ENCODE measurements at regions not wholly inside any gene's neighbourhood (a gene's known extent, or its start where the extent isn't known, plus 50 kb on each side); places are given as distances from the start of the nearest gene placed in this dataset.

GRCh38 chrX:99348256-99348655 is 1061.8 kb downstream of the PCDH19 start:
- H3K27me3 Mint-ChIP-seq (ENCODE audit: unreplicated experiment) = no peaks in the 10 kb centered on the region
- no peaks in the 10 kb centered on the region for H3K36me3 Mint-ChIP-seq (ENCODE audit: unreplicated experiment)
- H3K4me3 Mint-ChIP-seq (ENCODE audit: unreplicated experiment) = no peak overlapping the region
- H3K4me1 Mint-ChIP-seq (ENCODE audit: low read depth, unreplicated experiment) = peaks cover 3% of the 10 kb centered on the region
- DNase-seq = no peak
- H3K27ac Mint-ChIP-seq (ENCODE audit: unreplicated experiment) = no peak overlapping the region
- TF ChIP-seq, protein P1, sequence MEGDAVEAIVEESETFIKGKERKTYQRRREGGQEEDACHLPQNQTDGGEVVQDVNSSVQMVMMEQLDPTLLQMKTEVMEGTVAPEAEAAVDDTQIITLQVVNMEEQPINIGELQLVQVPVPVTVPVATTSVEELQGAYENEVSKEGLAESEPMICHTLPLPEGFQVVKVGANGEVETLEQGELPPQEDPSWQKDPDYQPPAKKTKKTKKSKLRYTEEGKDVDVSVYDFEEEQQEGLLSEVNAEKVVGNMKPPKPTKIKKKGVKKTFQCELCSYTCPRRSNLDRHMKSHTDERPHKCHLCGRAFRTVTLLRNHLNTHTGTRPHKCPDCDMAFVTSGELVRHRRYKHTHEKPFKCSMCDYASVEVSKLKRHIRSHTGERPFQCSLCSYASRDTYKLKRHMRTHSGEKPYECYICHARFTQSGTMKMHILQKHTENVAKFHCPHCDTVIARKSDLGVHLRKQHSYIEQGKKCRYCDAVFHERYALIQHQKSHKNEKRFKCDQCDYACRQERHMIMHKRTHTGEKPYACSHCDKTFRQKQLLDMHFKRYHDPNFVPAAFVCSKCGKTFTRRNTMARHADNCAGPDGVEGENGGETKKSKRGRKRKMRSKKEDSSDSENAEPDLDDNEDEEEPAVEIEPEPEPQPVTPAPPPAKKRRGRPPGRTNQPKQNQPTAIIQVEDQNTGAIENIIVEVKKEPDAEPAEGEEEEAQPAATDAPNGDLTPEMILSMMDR (IDR thresholded peaks at IDR 0.05; ENCODE audit: partially characterized antibody, unreplicated experiment) = no peak
- peaks cover 2% of the 10 kb centered on the region for H3K9me3 Mint-ChIP-seq (ENCODE audit: unreplicated experiment)

DNA sequence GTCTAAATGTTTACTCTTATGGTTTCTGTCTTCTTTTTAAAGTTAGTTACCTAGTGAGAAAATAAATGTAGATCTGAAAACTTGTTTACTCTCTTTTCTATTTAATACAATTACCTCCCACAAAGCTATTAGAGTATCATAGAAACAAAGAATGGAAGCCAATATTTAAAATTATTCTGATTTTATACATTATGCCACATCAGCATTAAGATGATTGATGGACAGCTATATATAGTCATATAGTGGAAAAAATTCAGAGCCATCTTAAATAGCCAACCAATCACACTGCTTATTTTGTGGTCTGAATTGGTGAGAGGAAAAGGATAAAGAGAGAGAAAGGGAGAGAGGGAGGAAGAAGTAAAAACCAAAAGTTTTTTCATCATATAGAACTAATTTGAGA is 1101.8 kb downstream of the PCDH19 start:
- DNase-seq = no peak
- Mint-ChIP-seq H3K4me1 (ENCODE audit: low read depth, unreplicated experiment) (peaks cover 3% of the 10 kb centered on the region), H3K27ac (ENCODE audit: unreplicated experiment) (no peak overlapping the region), H3K27me3 (ENCODE audit: unreplicated experiment) (no peaks in the 10 kb centered on the region), H3K36me3 (ENCODE audit: unreplicated experiment) (no peaks in the 10 kb centered on the region), H3K9me3 (ENCODE audit: unreplicated experiment) (no peaks in the 10 kb centered on the region), H3K4me3 (ENCODE audit: unreplicated experiment) (no peak overlapping the region)
- TF ChIP-seq, protein P1 (IDR thresholded peaks at IDR 0.05; ENCODE audit: partially characterized antibody, unreplicated experiment) = no peak

DNA sequence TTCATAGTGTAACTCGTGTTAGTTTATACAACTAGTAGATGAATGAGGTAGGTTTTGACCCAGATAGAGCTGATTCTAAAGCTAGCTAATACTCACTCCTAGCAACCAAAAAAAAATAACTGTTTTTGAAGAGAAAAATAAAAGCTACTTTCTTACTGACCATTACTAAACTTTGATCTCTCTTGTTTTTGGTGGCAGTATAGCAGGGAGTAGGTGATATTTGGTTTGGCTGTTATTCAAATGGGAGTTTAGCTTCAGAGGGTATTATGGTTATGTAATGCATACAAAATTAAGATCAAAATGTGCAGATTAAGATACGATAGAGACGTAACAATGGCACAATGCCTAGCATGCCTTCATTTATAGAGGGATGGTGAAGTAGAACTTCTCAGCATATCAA is 1104.5 kb downstream of the PCDH19 start:
- no peaks in the 10 kb centered on the region for H3K36me3 Mint-ChIP-seq (ENCODE audit: unreplicated experiment)
- no peaks in the 10 kb centered on the region for H3K27me3 Mint-ChIP-seq (ENCODE audit: unreplicated experiment)
- DNase-seq = no peak
- H3K9me3 Mint-ChIP-seq (ENCODE audit: unreplicated experiment) = no peaks in the 10 kb centered on the region
- no peak overlapping the region for H3K27ac Mint-ChIP-seq (ENCODE audit: unreplicated experiment)
- TF ChIP-seq, protein P1 (IDR thresholded peaks at IDR 0.05; ENCODE audit: partially characterized antibody, unreplicated experiment) = no peak
- peaks cover 3% of the 10 kb centered on the region for H3K4me1 Mint-ChIP-seq (ENCODE audit: low read depth, unreplicated experiment)
- H3K4me3 Mint-ChIP-seq (ENCODE audit: unreplicated experiment) = no peak overlapping the region

GRCh38 chrX:99301990-99302389 is 1108.1 kb downstream of the PCDH19 start:
- Mint-ChIP-seq H3K4me3 (ENCODE audit: unreplicated experiment) (no peak overlapping the region), H3K36me3 (ENCODE audit: unreplicated experiment) (no peaks in the 10 kb centered on the region), H3K9me3 (ENCODE audit: unreplicated experiment) (no peaks in the 10 kb centered on the region), H3K27ac (ENCODE audit: unreplicated experiment) (no peak overlapping the region), H3K27me3 (ENCODE audit: unreplicated experiment) (no peaks in the 10 kb centered on the region), H3K4me1 (ENCODE audit: low read depth, unreplicated experiment) (no peaks in the 10 kb centered on the region)
- DNase-seq = no peak
- TF ChIP-seq, protein P1 (IDR thresholded peaks at IDR 0.05; ENCODE audit: partially characterized antibody, unreplicated experiment) = no peak

DNA sequence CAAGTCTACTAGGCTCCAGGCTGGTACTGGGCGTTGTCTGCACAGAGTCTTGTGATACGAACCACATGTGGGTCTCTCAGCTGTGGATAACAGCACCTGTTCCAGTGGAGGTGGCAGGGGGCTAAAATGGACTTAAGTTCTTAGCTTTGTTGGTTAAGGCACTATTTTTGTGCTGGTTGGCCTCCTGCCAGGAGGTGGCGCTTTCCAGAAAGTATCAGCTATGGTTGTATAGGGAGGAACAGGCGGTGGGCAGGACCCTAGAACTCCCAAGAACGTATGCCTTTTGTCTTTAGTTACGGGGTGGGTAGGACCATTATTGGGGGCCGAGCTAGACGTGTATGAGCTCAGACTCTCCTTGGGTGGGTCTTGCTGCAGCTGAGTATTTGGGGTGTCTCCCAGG is 1138.4 kb downstream of the PCDH19 start:
- no peak for DNase-seq
- Mint-ChIP-seq H3K4me3 (ENCODE audit: unreplicated experiment) (no peak overlapping the region), H3K36me3 (ENCODE audit: unreplicated experiment) (no peaks in the 10 kb centered on the region), H3K9me3 (ENCODE audit: unreplicated experiment) (peaks cover 3% of the 10 kb centered on the region), H3K27me3 (ENCODE audit: unreplicated experiment) (no peaks in the 10 kb centered on the region), H3K27ac (ENCODE audit: unreplicated experiment) (no peak overlapping the region), H3K4me1 (ENCODE audit: low read depth, unreplicated experiment) (no peaks in the 10 kb centered on the region)
- TF ChIP-seq, protein P1 (IDR thresholded peaks at IDR 0.05; ENCODE audit: partially characterized antibody, unreplicated experiment) = no peak
